ENCODE measurements at regions not wholly inside any gene's neighbourhood (a gene's known extent, or its start where the extent isn't known, plus 50 kb on each side); places are given as distances from the start of the nearest gene placed in this dataset.
"Not testable (repeated sequence)": the region's sequence is repeated elsewhere in the genome, so short reads cannot be mapped to it uniquely, and the experiment has no call there.

DNA sequence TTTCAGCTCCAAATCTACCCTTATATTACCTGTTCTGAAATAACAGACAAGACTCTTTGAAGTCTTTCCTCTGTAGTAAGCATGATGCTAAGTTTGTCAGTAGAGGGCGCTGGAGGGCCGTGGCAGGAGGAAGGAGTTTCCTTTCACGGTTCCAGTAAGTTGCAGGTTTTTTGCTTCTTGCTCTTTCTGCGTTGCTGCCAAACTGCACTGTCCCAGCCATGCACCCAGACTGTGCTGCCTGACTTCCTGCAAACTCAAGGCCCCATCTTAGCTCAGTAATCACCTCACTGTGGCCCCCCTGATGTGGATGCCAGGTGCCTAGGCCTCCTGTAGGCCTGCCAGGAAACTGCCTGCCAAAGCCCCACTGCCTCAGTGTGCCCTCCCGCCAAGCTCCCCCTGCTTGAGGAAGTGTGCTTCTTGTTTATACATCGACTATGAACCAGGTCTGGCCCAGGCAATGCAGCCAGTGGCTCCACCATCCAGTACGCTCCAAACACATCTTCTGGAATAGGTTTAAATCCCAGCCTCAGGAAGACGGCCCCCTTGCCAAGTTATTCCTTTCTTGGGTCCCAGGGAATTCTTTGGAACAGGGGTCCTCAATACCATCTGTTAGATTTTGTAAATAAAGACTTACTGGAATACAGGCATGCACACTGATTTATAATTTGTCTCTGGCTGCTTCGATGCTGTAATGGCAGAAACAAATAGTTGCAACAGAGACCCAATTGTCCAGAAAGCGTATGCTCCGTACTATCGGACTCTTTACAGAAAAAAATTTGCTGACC is 193.7 kb upstream of the LRIG3 start:
- POLR2A ChIA-PET: no interaction called here
- H3K4me3 Mint-ChIP-seq: no peak overlapping the region
- CTCF ChIA-PET: no interaction called here
- no peaks in the 10 kb centered on the region for H3K36me3 Mint-ChIP-seq (ENCODE audit: low read depth)
- Histone ChIP-seq H3K36me3 (ENCODE audit: insufficient read depth, low read length) (no peaks in the 10 kb centered on the region), H3K27me3 (ENCODE audit: control insufficient read depth in 1 of 2, insufficient read depth in 2 of 2, low read length in 2 of 2) (no peaks in the 10 kb centered on the region), H3K4me1 (ENCODE audit: insufficient read depth, low read length) (no peaks in the 10 kb centered on the region), H3K9me3 (ENCODE audit: control insufficient read depth in 1 of 2, insufficient read depth in 1 of 2, low read length in 2 of 2) (peaks cover 0 to 4% of the 10 kb centered on the region in 2 experiments), H3K27ac (ENCODE audit: low read depth in 1 of 2, low read length in 2 of 2) (no peak overlapping the region), H3K4me3 (ENCODE audit: low read length) (no peak overlapping the region)
- ATAC-seq (ENCODE audit: poor library complexity) (no peak), DNase-seq (peak in 6 of 14 experiments; percentile 2 to 45 (median 25))
- H3K4me1 Mint-ChIP-seq (ENCODE audit: low read depth): no peaks in the 10 kb centered on the region
- intact Hi-C loops (cut with DNase I, micrococcal nuclease): no loop called here
- TF ChIP-seq, protein P1, sequence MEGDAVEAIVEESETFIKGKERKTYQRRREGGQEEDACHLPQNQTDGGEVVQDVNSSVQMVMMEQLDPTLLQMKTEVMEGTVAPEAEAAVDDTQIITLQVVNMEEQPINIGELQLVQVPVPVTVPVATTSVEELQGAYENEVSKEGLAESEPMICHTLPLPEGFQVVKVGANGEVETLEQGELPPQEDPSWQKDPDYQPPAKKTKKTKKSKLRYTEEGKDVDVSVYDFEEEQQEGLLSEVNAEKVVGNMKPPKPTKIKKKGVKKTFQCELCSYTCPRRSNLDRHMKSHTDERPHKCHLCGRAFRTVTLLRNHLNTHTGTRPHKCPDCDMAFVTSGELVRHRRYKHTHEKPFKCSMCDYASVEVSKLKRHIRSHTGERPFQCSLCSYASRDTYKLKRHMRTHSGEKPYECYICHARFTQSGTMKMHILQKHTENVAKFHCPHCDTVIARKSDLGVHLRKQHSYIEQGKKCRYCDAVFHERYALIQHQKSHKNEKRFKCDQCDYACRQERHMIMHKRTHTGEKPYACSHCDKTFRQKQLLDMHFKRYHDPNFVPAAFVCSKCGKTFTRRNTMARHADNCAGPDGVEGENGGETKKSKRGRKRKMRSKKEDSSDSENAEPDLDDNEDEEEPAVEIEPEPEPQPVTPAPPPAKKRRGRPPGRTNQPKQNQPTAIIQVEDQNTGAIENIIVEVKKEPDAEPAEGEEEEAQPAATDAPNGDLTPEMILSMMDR (IDR thresholded peaks at IDR 0.05): no peak
- H3K27ac Mint-ChIP-seq: no peak overlapping the region
- H3K27me3 Mint-ChIP-seq: no peaks in the 10 kb centered on the region
- no peaks in the 10 kb centered on the region for H3K9me3 Mint-ChIP-seq

- H3K4me1 Mint-ChIP-seq (ENCODE audit: low read depth): no peaks in the 10 kb centered on the region
- no peak overlapping the region for H3K27ac Mint-ChIP-seq
- intact Hi-C loops (cut with DNase I, micrococcal nuclease): no loop called here
- ChIA-PET POLR2A (no interaction called here), CTCF (no interaction called here)
- TF ChIP-seq, protein P1 (IDR thresholded peaks at IDR 0.05): no peak
- Histone ChIP-seq H3K27ac (ENCODE audit: low read depth in 1 of 2, low read length in 2 of 2) (no peak overlapping the region), H3K36me3 (ENCODE audit: insufficient read depth, low read length) (no peaks in the 10 kb centered on the region), H3K27me3 (ENCODE audit: control insufficient read depth in 1 of 2, insufficient read depth in 2 of 2, low read length in 2 of 2) (no peaks in the 10 kb centered on the region), H3K9me3 (ENCODE audit: control insufficient read depth in 1 of 2, insufficient read depth in 1 of 2, low read length in 2 of 2) (peaks cover 0 to 4% of the 10 kb centered on the region in 2 experiments), H3K4me3 (ENCODE audit: low read length) (no peak overlapping the region), H3K4me1 (ENCODE audit: insufficient read depth, low read length) (no peaks in the 10 kb centered on the region)
- DNase-seq: no peak
- no peaks in the 10 kb centered on the region for H3K36me3 Mint-ChIP-seq (ENCODE audit: low read depth)
- ATAC-seq (ENCODE audit: poor library complexity): no peak
- H3K4me3 Mint-ChIP-seq: no peak overlapping the region
- no peaks in the 10 kb centered on the region for H3K27me3 Mint-ChIP-seq
- no peaks in the 10 kb centered on the region for H3K9me3 Mint-ChIP-seq
Observed at GRCh38 chr12:59111851-59112250, 191.5 kb upstream of the LRIG3 start.

DNA sequence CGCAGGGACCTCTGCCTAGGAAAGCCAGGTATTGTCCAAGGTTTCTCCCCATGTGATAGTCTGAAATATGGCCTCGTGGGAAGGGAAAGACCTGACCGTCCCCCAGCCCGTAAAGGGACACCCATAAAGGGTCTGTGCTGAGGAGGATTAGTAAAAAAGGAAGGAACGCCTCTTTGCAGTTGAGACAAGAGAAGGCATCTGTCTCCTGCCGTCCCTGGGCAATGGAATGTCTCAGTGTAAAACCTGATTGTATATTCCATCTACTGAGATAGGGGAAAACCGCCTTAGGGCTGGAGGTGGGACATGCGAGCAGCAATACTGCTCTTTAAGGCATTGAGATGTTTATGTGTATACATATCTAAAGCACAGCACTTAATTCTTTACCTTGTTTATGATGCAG is 188.2 kb upstream of the LRIG3 start:
- H3K27me3 ChIP-seq (ENCODE audit: control insufficient read depth in 1 of 2, insufficient read depth in 2 of 2, low read length in 2 of 2); H3K9me3 ChIP-seq (ENCODE audit: control insufficient read depth in 1 of 2, insufficient read depth in 1 of 2, low read length in 2 of 2); H3K9me3 Mint-ChIP-seq; H3K4me1 ChIP-seq (ENCODE audit: insufficient read depth, low read length); POLR2A ChIA-PET; intact Hi-C loops (cut with DNase I, micrococcal nuclease); H3K4me3 Mint-ChIP-seq; H3K27ac ChIP-seq (ENCODE audit: low read depth in 1 of 2, low read length in 2 of 2); H3K36me3 ChIP-seq (ENCODE audit: insufficient read depth, low read length); ATAC-seq (ENCODE audit: poor library complexity); CTCF ChIA-PET; H3K27ac Mint-ChIP-seq; H3K4me3 ChIP-seq (ENCODE audit: low read length); H3K27me3 Mint-ChIP-seq; H3K4me1 Mint-ChIP-seq (ENCODE audit: low read depth); H3K36me3 Mint-ChIP-seq (ENCODE audit: low read depth); DNase-seq: not testable (repeated sequence)

DNA sequence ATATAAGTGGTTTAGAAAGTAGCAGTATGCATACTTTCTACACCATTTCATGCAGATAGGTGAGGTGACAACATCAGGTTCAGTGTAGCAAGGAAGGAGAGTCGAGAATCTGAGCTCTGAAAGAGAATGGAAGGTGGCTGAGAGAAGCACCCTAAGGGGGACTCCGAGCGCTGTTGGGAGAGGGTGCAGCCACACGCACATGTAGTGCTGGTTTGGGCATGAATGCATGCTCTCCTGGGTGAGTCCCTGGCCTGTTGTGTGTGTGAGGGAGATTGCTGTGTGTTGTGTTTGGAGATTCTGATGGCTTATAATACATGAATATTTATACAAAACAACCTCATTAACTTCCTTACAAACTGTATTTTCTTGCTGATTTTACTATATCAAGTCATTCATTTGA is 180.3 kb upstream of the LRIG3 start:
- no peaks in the 10 kb centered on the region for H3K4me1 ChIP-seq (ENCODE audit: insufficient read depth, low read length)
- no peaks in the 10 kb centered on the region for H3K27me3 ChIP-seq (ENCODE audit: control insufficient read depth in 1 of 2, insufficient read depth in 2 of 2, low read length in 2 of 2)
- H3K36me3 ChIP-seq (ENCODE audit: insufficient read depth, low read length): no peaks in the 10 kb centered on the region
- no peak overlapping the region for H3K27ac ChIP-seq (ENCODE audit: low read depth in 1 of 2, low read length in 2 of 2)
- Mint-ChIP-seq H3K9me3 (no peaks in the 10 kb centered on the region), H3K4me1 (ENCODE audit: low read depth) (no peaks in the 10 kb centered on the region), H3K27me3 (no peaks in the 10 kb centered on the region), H3K36me3 (ENCODE audit: low read depth) (no peaks in the 10 kb centered on the region), H3K27ac (no peak overlapping the region), H3K4me3 (no peak overlapping the region)
- intact Hi-C loops (cut with DNase I, micrococcal nuclease): no loop called here
- no peak overlapping the region for H3K4me3 ChIP-seq (ENCODE audit: low read length)
- ATAC-seq (ENCODE audit: poor library complexity) (no peak), DNase-seq (no peak)
- ChIA-PET CTCF (no interaction called here), POLR2A (no interaction called here)
- H3K9me3 ChIP-seq (ENCODE audit: control insufficient read depth in 1 of 2, insufficient read depth in 1 of 2, low read length in 2 of 2): no peaks in the 10 kb centered on the region
- TF ChIP-seq, protein P1 (IDR thresholded peaks at IDR 0.05): no peak
